ENCODE measurements at regions not wholly inside any gene's neighbourhood (a gene's known extent, or its start where the extent isn't known, plus 50 kb on each side); places are given as distances from the start of the nearest gene placed in this dataset.

DNA sequence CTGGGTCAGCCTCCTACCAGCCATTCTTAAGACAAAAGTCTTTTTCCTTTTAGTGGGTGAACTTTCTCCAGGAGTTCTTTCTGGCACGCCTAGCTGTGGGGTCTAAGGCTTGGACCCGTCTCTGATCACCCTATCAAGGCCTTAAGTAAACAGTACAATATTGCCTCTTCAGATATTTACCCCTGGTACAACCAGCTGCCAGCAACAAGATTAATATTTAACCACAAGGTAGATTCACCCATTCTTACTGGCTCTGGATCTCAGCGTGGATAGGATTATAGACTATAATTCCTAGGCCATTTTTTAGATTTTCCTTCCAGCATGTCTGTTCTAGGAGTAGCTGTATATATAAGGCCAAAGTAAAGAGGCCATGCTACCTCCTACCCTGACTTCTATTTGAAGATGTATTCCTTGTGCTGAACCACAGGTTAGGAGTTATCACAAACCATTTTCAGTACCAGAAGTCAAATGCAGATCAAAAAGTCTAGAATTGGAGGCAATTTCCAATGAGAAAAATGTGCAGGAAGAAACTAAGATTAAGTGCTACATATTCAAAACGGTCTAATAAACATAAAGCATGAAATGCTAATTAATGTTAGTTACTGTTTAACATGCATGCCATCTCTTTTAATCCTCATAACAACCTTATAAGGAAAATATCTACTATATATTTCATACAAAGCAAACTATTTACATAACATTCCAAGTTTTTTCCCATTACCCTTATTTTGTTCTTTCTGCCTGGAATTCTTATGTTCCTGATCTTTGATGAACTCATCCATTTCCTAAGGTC is 110.0 kb upstream of the SYN3 start:
- Histone ChIP-seq H3K36me3 (replicated peaks in 1 of 2; ENCODE audit: control extremely low read depth in 1 of 2, control insufficient read depth in 1 of 2, extremely low read depth in 1 of 2, insufficient read depth in 2 of 2, low read length in 1 of 2) (no peaks in the 10 kb centered on the region), H3K4me2 (replicated peaks; ENCODE audit: low read depth, low read length, poor library complexity, severe bottlenecking) (no peak overlapping the region), H3K27me3 (replicated peaks in 1 of 4; ENCODE audit: control extremely low read depth in 1 of 4, control insufficient read depth in 3 of 4, insufficient read depth in 4 of 4, low read length in 3 of 4) (peaks cover 0 to 8% (median 1%) of the 10 kb centered on the region in 4 experiments), H3K4me1 (ENCODE audit: control insufficient read depth in 2 of 2, insufficient read depth in 2 of 2, low read length in 2 of 2) (no peaks in the 10 kb centered on the region), H3K79me2 (ENCODE audit: control insufficient read depth, insufficient read depth, low read length) (no peaks in the 10 kb centered on the region), H3K4me3 (ENCODE audit: control extremely low read depth in 1 of 5, extremely low read depth in 1 of 5, insufficient read depth in 1 of 5, low read depth in 2 of 5, low read length in 4 of 5) (no peak overlapping the region), H2AFZ (ENCODE audit: insufficient read depth, low read depth, low read length, poor library complexity, severe bottlenecking) (no peak overlapping the region), H4K20me1 (ENCODE audit: control insufficient read depth, insufficient read depth, low read length, poor library complexity, severe bottlenecking) (no peaks in the 10 kb centered on the region), H3K9ac (ENCODE audit: low read length) (no peak overlapping the region), H3K27ac (ENCODE audit: low read length in 2 of 2) (no peak overlapping the region), H3K9me3 (ENCODE audit: control extremely low read depth in 1 of 3, control insufficient read depth in 2 of 3, insufficient read depth in 1 of 3, low read length in 2 of 3) (peaks cover 0 to 8% (median 5%) of the 10 kb centered on the region in 3 donors)
- Mint-ChIP-seq H3K27me3 (peaks cover 15% of the 10 kb centered on the region), H3K4me3 (no peak overlapping the region), H3K9me3 (ENCODE audit: insufficient read depth) (peaks cover 1% of the 10 kb centered on the region), H3K27ac (no peak overlapping the region), H3K4me1 (no peaks in the 10 kb centered on the region)
- no peak for ATAC-seq (ENCODE audit: low read depth)
- intact Hi-C loops (cut with micrococcal nuclease): no loop called here
- TF ChIP-seq EZH2 (IDR thresholded peaks at IDR 0.05; ENCODE audit: borderline replicate concordance, insufficient read depth, low read depth, low read length, poor library complexity, severe bottlenecking): no peak
- TF ChIP-seq, protein P1, sequence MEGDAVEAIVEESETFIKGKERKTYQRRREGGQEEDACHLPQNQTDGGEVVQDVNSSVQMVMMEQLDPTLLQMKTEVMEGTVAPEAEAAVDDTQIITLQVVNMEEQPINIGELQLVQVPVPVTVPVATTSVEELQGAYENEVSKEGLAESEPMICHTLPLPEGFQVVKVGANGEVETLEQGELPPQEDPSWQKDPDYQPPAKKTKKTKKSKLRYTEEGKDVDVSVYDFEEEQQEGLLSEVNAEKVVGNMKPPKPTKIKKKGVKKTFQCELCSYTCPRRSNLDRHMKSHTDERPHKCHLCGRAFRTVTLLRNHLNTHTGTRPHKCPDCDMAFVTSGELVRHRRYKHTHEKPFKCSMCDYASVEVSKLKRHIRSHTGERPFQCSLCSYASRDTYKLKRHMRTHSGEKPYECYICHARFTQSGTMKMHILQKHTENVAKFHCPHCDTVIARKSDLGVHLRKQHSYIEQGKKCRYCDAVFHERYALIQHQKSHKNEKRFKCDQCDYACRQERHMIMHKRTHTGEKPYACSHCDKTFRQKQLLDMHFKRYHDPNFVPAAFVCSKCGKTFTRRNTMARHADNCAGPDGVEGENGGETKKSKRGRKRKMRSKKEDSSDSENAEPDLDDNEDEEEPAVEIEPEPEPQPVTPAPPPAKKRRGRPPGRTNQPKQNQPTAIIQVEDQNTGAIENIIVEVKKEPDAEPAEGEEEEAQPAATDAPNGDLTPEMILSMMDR (IDR thresholded peaks at IDR 0.05): no peak
- POLR2A ChIA-PET: no interaction called here
- 100% methylated on average over 2 of the region's 4 CpGs for WGBS (ENCODE audit: insufficient coverage)
- CTCF ChIA-PET: no interaction called here
- no peak for DNase-seq

GRCh38 chr22:33166206-33166605 is 108.0 kb upstream of the SYN3 start:
- H3K4me1 Mint-ChIP-seq: no peaks in the 10 kb centered on the region
- Histone ChIP-seq H3K36me3 (replicated peaks in 1 of 2; ENCODE audit: control extremely low read depth in 1 of 2, control insufficient read depth in 1 of 2, extremely low read depth in 1 of 2, insufficient read depth in 2 of 2, low read length in 1 of 2) (no peaks in the 10 kb centered on the region), H3K4me2 (replicated peaks; ENCODE audit: low read depth, low read length, poor library complexity, severe bottlenecking) (no peak overlapping the region), H4K20me1 (ENCODE audit: control insufficient read depth, insufficient read depth, low read length, poor library complexity, severe bottlenecking) (no peaks in the 10 kb centered on the region), H3K4me3 (ENCODE audit: control extremely low read depth in 1 of 5, extremely low read depth in 1 of 5, insufficient read depth in 1 of 5, low read depth in 2 of 5, low read length in 4 of 5) (no peak overlapping the region), H3K9ac (ENCODE audit: low read length) (no peak overlapping the region), H3K9me3 (ENCODE audit: control extremely low read depth in 1 of 3, control insufficient read depth in 2 of 3, insufficient read depth in 1 of 3, low read length in 2 of 3) (peaks cover 0 to under 1% (median under 1%) of the 10 kb centered on the region in 3 donors), H3K27ac (ENCODE audit: low read length in 2 of 2) (no peak overlapping the region), H3K79me2 (ENCODE audit: control insufficient read depth, insufficient read depth, low read length) (no peaks in the 10 kb centered on the region), H2AFZ (ENCODE audit: insufficient read depth, low read depth, low read length, poor library complexity, severe bottlenecking) (no peak overlapping the region), H3K27me3 (replicated peaks in 1 of 4; ENCODE audit: control extremely low read depth in 1 of 4, control insufficient read depth in 3 of 4, insufficient read depth in 4 of 4, low read length in 3 of 4) (no peaks in the 10 kb centered on the region), H3K4me1 (ENCODE audit: control insufficient read depth in 2 of 2, insufficient read depth in 2 of 2, low read length in 2 of 2) (no peaks in the 10 kb centered on the region)
- ChIA-PET CTCF (no interaction called here), POLR2A (no interaction called here)
- ATAC-seq (ENCODE audit: low read depth) (no peak), DNase-seq (no peak)
- intact Hi-C loops (cut with micrococcal nuclease): no loop called here
- H3K4me3 Mint-ChIP-seq: no peak overlapping the region
- H3K27me3 Mint-ChIP-seq: peaks cover 24% of the 10 kb centered on the region
- H3K27ac Mint-ChIP-seq: no peak overlapping the region
- 62% methylated on average over 7 of the region's 7 CpGs for WGBS (ENCODE audit: insufficient coverage)
- no peak for TF ChIP-seq EZH2 (IDR thresholded peaks at IDR 0.05; ENCODE audit: borderline replicate concordance, insufficient read depth, low read depth, low read length, poor library complexity, severe bottlenecking)
- TF ChIP-seq, protein P1 (IDR thresholded peaks at IDR 0.05): no peak
- peaks cover 1% of the 10 kb centered on the region for H3K9me3 Mint-ChIP-seq (ENCODE audit: insufficient read depth)
